SK-N-SH treated with all-trans-retinoic acid at 6 μM for 48 hours (cell line): ENCODE measurements at regions not wholly inside any gene's neighbourhood (a gene's known extent, or its start where the extent isn't known, plus 50 kb on each side); places are given as distances from the start of the nearest gene placed in this dataset.

ENCODE experiments used
- ARNTL ChIP-seq: fragments of 450-650 bp; formaldehyde crosslinking; IDR thresholded peaks from 2 replicates; pipeline ENCODE4 v1.5.0; 2020; ENCODE audit warnings: low read depth, mild to moderate bottlenecking, moderate library complexity, borderline replicate concordance
- GLIS3 ChIP-seq: fragments of 250-450 bp; sonication (Bioruptor Pico); IDR thresholded peaks from 2 replicates; pipeline ENCODE4 v1.5.0; 2020; ENCODE audit warnings: mild to moderate bottlenecking, moderate library complexity
- ISL1 ChIP-seq: fragments of 250-450 bp; sonication (Bioruptor Pico); IDR thresholded peaks from 2 replicates; pipeline ENCODE4 v2.1.2; 2022; ENCODE audit warnings: mild to moderate bottlenecking, moderate library complexity
- OSR1 ChIP-seq: fragments of 250-450 bp; sonication (Bioruptor Pico); IDR thresholded peaks from 2 replicates; pipeline ENCODE4 v1.8.0; 2022; ENCODE audit warnings: moderate library complexity, mild to moderate bottlenecking, inconsistent platforms
- PPARA ChIP-seq: fragments of 250-450 bp; sonication (Bioruptor Pico); IDR thresholded peaks from 2 replicates; pipeline ENCODE4 v1.5.0; 2020; ENCODE audit warnings: mild to moderate bottlenecking, borderline replicate concordance
- ZFP30 ChIP-seq: fragments of 450-650 bp; formaldehyde crosslinking; IDR thresholded peaks from 2 replicates; pipeline ENCODE4 v1.5.0; 2022; ENCODE audit warnings: mild to moderate bottlenecking, moderate library complexity
- ZNF70 ChIP-seq: fragments of 450-650 bp; formaldehyde crosslinking; IDR thresholded peaks from 2 replicates; pipeline ENCODE4 v1.5.0; 2020; ENCODE audit warnings: mild to moderate bottlenecking, moderate library complexity
- TF ChIP-seq, protein P1 (sequence below): fragments of 250-450 bp; sonication (Bioruptor Pico); IDR thresholded peaks from 2 replicates; pipeline ENCODE4 v1.8.0; 2021; ENCODE audit warnings: low read depth, mild to moderate bottlenecking, moderate library complexity, borderline replicate concordance
- TF ChIP-seq, protein P2 (sequence below): fragments of 250-450 bp; sonication (Bioruptor Pico); IDR thresholded peaks from 2 replicates; pipeline ENCODE4 v1.5.0; 2020; ENCODE audit warnings: mild to moderate bottlenecking, moderate library complexity
- TF ChIP-seq, protein P3 (sequence below): fragments of 250-450 bp; sonication (Bioruptor Pico); IDR thresholded peaks from 2 replicates; pipeline ENCODE4 v1.5.1; 2020; ENCODE audit warnings: low read depth, mild to moderate bottlenecking, moderate library complexity

DNA sequence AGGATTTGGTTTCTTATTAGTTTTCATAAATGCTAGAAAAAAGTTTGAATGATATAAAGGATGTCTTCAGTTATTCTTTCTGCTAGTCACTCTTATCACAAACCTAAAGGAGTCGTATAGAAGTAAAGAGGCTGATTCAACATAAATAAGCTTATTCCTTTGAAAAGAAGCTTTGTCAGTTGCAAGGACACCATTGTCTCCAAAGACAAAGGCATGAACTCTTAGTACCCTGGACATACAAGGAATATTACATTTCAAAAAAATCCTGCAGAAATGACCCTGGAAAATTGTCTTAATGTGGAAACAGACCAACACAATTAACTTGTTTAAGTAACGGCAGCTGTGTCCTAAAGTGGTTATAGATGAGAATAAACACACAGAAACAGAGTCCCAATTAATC is 528.0 kb downstream of the CPS1 start:
- TF ChIP-seq ARNTL (CRISPR knock-in tag) (no peak), PPARA (CRISPR knock-in tag) (no peak), ZFP30 (CRISPR knock-in tag) (no peak), ZNF70 (CRISPR knock-in tag) (no peak), GLIS3 (CRISPR knock-in tag) (no peak), ISL1 (CRISPR knock-in tag) (no peak), OSR1 (CRISPR knock-in tag) (no peak)
- TF ChIP-seq, protein P1, sequence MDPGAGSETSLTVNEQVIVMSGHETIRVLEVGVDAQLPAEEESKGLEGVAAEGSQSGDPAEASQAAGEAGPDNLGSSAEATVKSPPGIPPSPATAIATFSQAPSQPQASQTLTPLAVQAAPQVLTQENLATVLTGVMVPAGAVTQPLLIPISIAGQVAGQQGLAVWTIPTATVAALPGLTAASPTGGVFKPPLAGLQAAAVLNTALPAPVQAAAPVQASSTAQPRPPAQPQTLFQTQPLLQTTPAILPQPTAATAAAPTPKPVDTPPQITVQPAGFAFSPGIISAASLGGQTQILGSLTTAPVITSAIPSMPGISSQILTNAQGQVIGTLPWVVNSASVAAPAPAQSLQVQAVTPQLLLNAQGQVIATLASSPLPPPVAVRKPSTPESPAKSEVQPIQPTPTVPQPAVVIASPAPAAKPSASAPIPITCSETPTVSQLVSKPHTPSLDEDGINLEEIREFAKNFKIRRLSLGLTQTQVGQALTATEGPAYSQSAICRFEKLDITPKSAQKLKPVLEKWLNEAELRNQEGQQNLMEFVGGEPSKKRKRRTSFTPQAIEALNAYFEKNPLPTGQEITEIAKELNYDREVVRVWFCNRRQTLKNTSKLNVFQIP, result no peak
- TF ChIP-seq, protein P2, sequence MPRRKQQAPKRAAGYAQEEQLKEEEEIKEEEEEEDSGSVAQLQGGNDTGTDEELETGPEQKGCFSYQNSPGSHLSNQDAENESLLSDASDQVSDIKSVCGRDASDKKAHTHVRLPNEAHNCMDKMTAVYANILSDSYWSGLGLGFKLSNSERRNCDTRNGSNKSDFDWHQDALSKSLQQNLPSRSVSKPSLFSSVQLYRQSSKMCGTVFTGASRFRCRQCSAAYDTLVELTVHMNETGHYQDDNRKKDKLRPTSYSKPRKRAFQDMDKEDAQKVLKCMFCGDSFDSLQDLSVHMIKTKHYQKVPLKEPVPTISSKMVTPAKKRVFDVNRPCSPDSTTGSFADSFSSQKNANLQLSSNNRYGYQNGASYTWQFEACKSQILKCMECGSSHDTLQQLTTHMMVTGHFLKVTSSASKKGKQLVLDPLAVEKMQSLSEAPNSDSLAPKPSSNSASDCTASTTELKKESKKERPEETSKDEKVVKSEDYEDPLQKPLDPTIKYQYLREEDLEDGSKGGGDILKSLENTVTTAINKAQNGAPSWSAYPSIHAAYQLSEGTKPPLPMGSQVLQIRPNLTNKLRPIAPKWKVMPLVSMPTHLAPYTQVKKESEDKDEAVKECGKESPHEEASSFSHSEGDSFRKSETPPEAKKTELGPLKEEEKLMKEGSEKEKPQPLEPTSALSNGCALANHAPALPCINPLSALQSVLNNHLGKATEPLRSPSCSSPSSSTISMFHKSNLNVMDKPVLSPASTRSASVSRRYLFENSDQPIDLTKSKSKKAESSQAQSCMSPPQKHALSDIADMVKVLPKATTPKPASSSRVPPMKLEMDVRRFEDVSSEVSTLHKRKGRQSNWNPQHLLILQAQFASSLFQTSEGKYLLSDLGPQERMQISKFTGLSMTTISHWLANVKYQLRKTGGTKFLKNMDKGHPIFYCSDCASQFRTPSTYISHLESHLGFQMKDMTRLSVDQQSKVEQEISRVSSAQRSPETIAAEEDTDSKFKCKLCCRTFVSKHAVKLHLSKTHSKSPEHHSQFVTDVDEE (CRISPR knock-in tag), result no peak
- TF ChIP-seq, protein P3, sequence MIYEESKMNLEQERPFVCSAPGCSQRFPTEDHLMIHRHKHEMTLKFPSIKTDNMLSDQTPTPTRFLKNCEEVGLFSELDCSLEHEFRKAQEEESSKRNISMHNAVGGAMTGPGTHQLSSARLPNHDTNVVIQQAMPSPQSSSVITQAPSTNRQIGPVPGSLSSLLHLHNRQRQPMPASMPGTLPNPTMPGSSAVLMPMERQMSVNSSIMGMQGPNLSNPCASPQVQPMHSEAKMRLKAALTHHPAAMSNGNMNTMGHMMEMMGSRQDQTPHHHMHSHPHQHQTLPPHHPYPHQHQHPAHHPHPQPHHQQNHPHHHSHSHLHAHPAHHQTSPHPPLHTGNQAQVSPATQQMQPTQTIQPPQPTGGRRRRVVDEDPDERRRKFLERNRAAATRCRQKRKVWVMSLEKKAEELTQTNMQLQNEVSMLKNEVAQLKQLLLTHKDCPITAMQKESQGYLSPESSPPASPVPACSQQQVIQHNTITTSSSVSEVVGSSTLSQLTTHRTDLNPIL (CRISPR knock-in tag), result no peak
